ENCODE measurements at regions not wholly inside any gene's neighbourhood (a gene's known extent, or its start where the extent isn't known, plus 50 kb on each side); places are given as distances from the start of the nearest gene placed in this dataset.

DNA sequence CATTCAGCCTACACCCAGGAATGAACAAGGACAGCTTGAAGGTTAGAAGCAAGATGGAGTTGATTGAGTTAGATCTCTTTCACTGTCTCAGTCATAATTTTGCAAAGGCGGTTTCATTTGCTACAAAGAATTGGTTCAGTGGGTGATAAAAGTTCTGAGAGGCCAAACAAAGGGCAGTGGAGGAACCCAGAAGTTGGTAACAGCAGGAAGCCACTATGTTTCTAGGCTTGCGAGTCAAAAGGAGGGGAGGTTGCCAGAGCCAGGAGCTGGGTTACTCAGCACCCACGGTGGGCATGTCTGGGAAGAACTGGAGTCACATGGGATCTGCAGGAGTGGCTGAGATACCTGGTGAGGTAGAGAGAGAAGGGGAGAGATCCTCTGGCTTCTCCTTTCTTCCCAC lies 64.2 kb upstream of the MRPS6 start (continued):
- TF ChIP-seq ZBTB40 (IDR thresholded peaks at IDR 0.05; ENCODE audit: borderline replicate concordance): no peak
- TF ChIP-seq, protein P1, sequence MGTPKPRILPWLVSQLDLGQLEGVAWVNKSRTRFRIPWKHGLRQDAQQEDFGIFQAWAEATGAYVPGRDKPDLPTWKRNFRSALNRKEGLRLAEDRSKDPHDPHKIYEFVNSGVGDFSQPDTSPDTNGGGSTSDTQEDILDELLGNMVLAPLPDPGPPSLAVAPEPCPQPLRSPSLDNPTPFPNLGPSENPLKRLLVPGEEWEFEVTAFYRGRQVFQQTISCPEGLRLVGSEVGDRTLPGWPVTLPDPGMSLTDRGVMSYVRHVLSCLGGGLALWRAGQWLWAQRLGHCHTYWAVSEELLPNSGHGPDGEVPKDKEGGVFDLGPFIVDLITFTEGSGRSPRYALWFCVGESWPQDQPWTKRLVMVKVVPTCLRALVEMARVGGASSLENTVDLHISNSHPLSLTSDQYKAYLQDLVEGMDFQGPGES (IDR thresholded peaks at IDR 0.05): no peak
- TF ChIP-seq STAT3 (IDR thresholded peaks at IDR 0.05; ENCODE audit: low read depth, low read length): no peak
- TF ChIP-seq RAD21 (IDR thresholded peaks at IDR 0.05; ENCODE audit: insufficient read depth, low read depth, low read length): no peak
- no peak for TF ChIP-seq SREBF1 (IDR thresholded peaks at IDR 0.05; ENCODE audit: low read length)
- no peak for TF ChIP-seq CHD2 (IDR thresholded peaks at IDR 0.05; ENCODE audit: borderline replicate concordance, low read depth, low read length)
- TF ChIP-seq E4F1 (IDR thresholded peaks at IDR 0.05; ENCODE audit: borderline replicate concordance, partially characterized antibody): no peak
- TF ChIP-seq LARP7 (IDR thresholded peaks at IDR 0.05): no peak

Measured in GM12878 (cell line).